Uterus (tissue), 2 donors: ENCODE measurements at regions not wholly inside any gene's neighbourhood (a gene's known extent, or its start where the extent isn't known, plus 50 kb on each side); places are given as distances from the start of the nearest gene placed in this dataset.

Source experiments
- POLR2A ChIP-seq, 2 donors: fragments of 450-650 bp; IDR thresholded peaks; one replicate each; pipeline ENCODE4 v1.6.1; 2016; ENCODE audit warnings: antibody characterized with exemption in 2 of 2, mild to moderate bottlenecking in 1 of 2, moderate library complexity in 1 of 2
- TF ChIP-seq, protein P1 (sequence below), 4 experiments: fragments of 200-600 bp in 2 of 4; fragments of 450-650 bp in 2 of 4; sonication (generic) in 2 of 4; IDR thresholded peaks; one replicate each; pipeline ENCODE4 v1.5.1; 2016 to 2019; ENCODE audit warnings: antibody characterized with exemption in 4 of 4, mild to moderate bottlenecking in 2 of 4, moderate library complexity in 1 of 4

DNA sequence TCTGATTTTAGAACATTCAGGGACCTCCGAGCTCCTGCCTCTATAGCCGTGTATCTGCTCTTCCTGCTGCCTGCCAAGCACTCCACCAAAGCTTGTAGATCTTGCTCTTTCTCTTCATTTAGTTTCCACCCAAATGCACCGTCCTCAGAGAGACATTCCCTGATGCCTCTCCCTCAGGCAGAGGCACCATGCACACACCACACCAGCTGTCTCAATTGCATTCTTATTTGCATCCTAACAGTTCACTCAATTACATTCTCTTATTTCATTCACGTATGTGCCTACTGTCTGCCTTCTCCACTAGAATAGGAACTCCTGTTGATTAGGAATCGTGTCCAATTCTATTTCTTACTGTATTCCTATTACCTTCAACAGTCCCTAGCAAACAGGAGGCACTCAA is 845.4 kb upstream of the TMEM132C start:
- TF ChIP-seq, protein P1, sequence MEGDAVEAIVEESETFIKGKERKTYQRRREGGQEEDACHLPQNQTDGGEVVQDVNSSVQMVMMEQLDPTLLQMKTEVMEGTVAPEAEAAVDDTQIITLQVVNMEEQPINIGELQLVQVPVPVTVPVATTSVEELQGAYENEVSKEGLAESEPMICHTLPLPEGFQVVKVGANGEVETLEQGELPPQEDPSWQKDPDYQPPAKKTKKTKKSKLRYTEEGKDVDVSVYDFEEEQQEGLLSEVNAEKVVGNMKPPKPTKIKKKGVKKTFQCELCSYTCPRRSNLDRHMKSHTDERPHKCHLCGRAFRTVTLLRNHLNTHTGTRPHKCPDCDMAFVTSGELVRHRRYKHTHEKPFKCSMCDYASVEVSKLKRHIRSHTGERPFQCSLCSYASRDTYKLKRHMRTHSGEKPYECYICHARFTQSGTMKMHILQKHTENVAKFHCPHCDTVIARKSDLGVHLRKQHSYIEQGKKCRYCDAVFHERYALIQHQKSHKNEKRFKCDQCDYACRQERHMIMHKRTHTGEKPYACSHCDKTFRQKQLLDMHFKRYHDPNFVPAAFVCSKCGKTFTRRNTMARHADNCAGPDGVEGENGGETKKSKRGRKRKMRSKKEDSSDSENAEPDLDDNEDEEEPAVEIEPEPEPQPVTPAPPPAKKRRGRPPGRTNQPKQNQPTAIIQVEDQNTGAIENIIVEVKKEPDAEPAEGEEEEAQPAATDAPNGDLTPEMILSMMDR (IDR thresholded peaks at IDR 0.05), result no peak
- TF ChIP-seq POLR2A (IDR thresholded peaks at IDR 0.05), result no peak
